Esophagus muscularis mucosa (tissue), 4 donors: ENCODE measurements at regions not wholly inside any gene's neighbourhood (a gene's known extent, or its start where the extent isn't known, plus 50 kb on each side); places are given as distances from the start of the nearest gene placed in this dataset.

ENCODE experiments used
- DNase-seq: peaks from one replicate; pipeline ENCODE4 v3.0.0-alpha.2; 2017; ENCODE audit errors: extremely low spot score
- H3K27ac ChIP-seq, 4 donors: fragments of 200-600 bp; sonication (generic); replicated peaks in 1 of 4; 1 replicate in 3 of 4; 2 replicates in 1 of 4; pipeline ENCODE4 v1.5.1; 2016 to 2019; ENCODE audit warnings: mild to moderate bottlenecking in 1 of 4
- H3K27me3 ChIP-seq, 4 donors: fragments of 200-600 bp; sonication (generic); one replicate each; pipeline versions ENCODE4 v1.5.1 to v1.6.0; 2016 to 2019
- H3K36me3 ChIP-seq, 4 donors: fragments of 200-600 bp; sonication (generic); one replicate each; pipeline ENCODE4 v1.5.1; 2016 to 2019
- H3K4me1 ChIP-seq, 4 donors: fragments of 200-600 bp; sonication (generic); one replicate each; pipeline ENCODE4 v1.5.1; 2016 to 2019
- H3K4me3 ChIP-seq, 4 donors: fragments of 200-600 bp; sonication (generic); 1 replicate in 2 of 4; 2 replicates in 2 of 4; pipeline ENCODE4 v1.5.1; 2016 to 2019; ENCODE audit warnings: mild to moderate bottlenecking in 4 of 4, moderate library complexity in 1 of 4
- H3K9me3 ChIP-seq, 4 donors: fragments of 200-600 bp; sonication (generic); 1 replicate in 3 of 4; 2 replicates in 1 of 4; pipeline ENCODE4 v1.5.1; 2016 to 2019
- CTCF ChIP-seq, 3 experiments: fragments of 200-600 bp in 2 of 3; fragments of 450-650 bp in 1 of 3; sonication (generic) in 2 of 3; IDR thresholded peaks; one replicate each; pipeline ENCODE4 v1.5.1; 2017 to 2019; ENCODE audit warnings: antibody characterized with exemption in 3 of 3, mild to moderate bottlenecking in 2 of 3, moderate library complexity in 1 of 3
- EP300 ChIP-seq: sonication (generic); formaldehyde crosslinking; IDR thresholded peaks from one replicate; pipeline ENCODE4 v1.6.1; 2017; ENCODE audit warnings: antibody characterized with exemption
- POLR2A ChIP-seq: fragments of 450-650 bp; IDR thresholded peaks from one replicate; pipeline ENCODE4 v1.6.1; 2017; ENCODE audit warnings: antibody characterized with exemption, moderate library complexity, mild to moderate bottlenecking, low read depth
- POLR2AphosphoS5 ChIP-seq, 2 donors: sonication (generic); formaldehyde crosslinking; IDR thresholded peaks; one replicate each; pipeline ENCODE4 v1.6.1; 2017; ENCODE audit warnings: antibody characterized with exemption in 2 of 2
- WGBS: methylation state at CpG from one replicate; pipeline ENCODE4 v1.1.5; 2018; 5-methylcytosine and 5-hydroxymethylcytosine counted together
- intact Hi-C: fragments of 100-400 bp; cut with DNase I; formaldehyde crosslinking; loops from one replicate; pipeline ENCODE4 v1.15.1; 2023

DNA sequence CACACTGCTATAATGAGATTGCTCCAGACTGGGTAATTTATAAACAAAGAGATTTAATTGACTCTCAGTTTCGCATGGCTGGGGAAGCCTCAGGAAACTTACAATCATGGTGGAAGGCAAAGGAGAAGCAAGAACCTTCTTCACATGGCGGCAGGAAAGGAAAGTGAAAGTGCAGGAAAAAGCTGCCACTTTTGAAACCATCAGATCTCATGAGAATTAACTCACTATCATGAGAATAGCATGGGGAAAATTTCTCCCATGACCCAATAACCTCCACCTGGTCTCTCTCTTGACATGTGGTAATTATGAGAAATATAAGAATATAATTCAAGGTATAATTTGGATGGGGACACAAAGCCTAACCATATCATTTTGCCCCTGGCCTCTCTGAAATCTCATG, 884.2 kb downstream of the GLUD2 start:
- H3K36me3 ChIP-seq, result no peaks in the 10 kb centered on the region
- H3K4me1 ChIP-seq, result no peaks in the 10 kb centered on the region
- H3K27me3 ChIP-seq, result no peaks in the 10 kb centered on the region
- WGBS, result 66% methylated on average over 2 of the region's 2 CpGs
- H3K27ac ChIP-seq, result no peak overlapping the region
- H3K4me3 ChIP-seq, result no peak overlapping the region
- DNase-seq, result no peak
- no peak for TF ChIP-seq POLR2A
- peaks cover 0 to 4% (median 0%) of the 10 kb centered on the region in 4 donors for H3K9me3 ChIP-seq
- intact Hi-C loops, result no loop called here

DNA sequence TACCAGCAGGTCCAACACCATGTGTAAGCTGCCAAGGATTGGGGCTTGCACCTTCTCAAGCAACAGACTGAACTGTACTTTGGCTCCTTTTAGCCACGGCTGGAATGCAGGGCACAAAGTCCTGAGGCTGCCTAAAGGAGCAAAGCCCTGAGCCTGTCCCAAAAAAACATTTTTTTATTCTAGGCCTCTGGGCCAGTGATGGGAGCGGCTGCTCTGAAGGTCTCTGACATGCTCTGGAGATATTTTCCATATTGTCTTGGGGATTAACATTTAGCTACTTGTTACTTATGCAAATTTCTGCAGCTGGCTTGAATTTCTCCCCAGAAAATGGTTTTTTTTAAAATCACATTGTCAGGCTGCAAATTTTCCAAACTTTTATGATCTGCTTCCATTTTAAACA, 885.3 kb downstream of the GLUD2 start:
- Histone ChIP-seq H3K36me3 (no peaks in the 10 kb centered on the region), H3K9me3 (peaks cover 0 to under 1% (median 0%) of the 10 kb centered on the region in 4 donors), H3K27me3 (no peaks in the 10 kb centered on the region), H3K4me1 (no peaks in the 10 kb centered on the region), H3K27ac (no peak overlapping the region), H3K4me3 (no peak overlapping the region)
- TF ChIP-seq EP300, result no peak
- no peak for TF ChIP-seq POLR2A
- TF ChIP-seq CTCF (IDR thresholded peaks at IDR 0.05), result no peak
- no peak for TF ChIP-seq POLR2AphosphoS5 (IDR thresholded peaks at IDR 0.05)
- DNase-seq, result no peak
- WGBS, result 83% methylated on average over 2 of the region's 2 CpGs
- intact Hi-C loops, result no loop called here

DNA sequence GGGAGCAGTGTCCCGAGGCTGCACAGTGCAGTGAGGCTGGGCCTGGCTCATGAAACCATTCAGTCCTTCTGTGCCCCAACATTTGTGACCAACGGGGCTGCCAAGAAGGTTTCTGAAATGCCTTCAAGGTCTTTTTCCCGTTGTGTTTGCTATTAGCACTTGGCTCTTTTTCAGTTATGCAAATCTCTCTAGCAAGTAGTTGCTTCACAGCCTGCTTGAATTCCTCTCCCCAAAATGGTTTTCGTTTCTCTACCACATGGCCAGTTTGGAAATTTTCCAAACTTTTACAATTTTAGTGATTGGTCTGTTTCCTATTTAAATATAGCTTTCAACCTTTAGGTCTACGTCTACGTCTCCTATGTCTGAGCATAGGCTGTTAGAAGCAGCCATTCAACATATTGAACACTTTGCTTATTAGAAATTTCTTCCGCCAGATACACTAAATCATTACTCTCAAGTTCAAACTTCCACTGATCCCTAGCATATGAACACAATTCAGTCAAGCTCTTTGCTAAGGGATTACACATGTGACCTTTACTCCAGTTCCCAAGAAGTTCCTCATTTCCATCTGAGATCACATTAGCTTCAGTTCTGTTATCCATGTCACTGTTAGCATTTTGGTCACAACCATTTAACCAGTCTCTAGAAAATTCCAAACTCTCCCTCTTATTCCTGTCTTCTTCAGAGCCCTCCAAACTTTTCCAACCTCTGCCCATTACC, 901.8 kb downstream of the GLUD2 start:
- no peaks in the 10 kb centered on the region for H3K9me3 ChIP-seq
- intact Hi-C loops, result no loop called here
- WGBS, result 80% methylated on average over 7 of the region's 7 CpGs

GRCh38 chrX:121958886-121959285, 911.5 kb downstream of the GLUD2 start:
- no peak overlapping the region for H3K27ac ChIP-seq
- H3K36me3 ChIP-seq, result no peaks in the 10 kb centered on the region
- no peak for DNase-seq
- H3K27me3 ChIP-seq, result no peaks in the 10 kb centered on the region
- H3K4me1 ChIP-seq, result no peaks in the 10 kb centered on the region
- intact Hi-C loops, result no loop called here
- TF ChIP-seq POLR2AphosphoS5 (IDR thresholded peaks at IDR 0.05) (no peak), CTCF (IDR thresholded peaks at IDR 0.05) (no peak), POLR2A (no peak), EP300 (no peak)
- H3K9me3 ChIP-seq, result no peaks in the 10 kb centered on the region
- no peak overlapping the region for H3K4me3 ChIP-seq

More for the DNA sequence above, 901.8 kb downstream of the GLUD2 start:
- no peak overlapping the region for H3K27ac ChIP-seq
- no peak overlapping the region for H3K4me3 ChIP-seq
- H3K36me3 ChIP-seq, result no peaks in the 10 kb centered on the region
- TF ChIP-seq POLR2A (no peak), CTCF (IDR thresholded peaks at IDR 0.05) (no peak), EP300 (no peak), POLR2AphosphoS5 (IDR thresholded peaks at IDR 0.05) (no peak)
- H3K4me1 ChIP-seq, result no peaks in the 10 kb centered on the region
- no peaks in the 10 kb centered on the region for H3K27me3 ChIP-seq
- DNase-seq, result no peak

GRCh38 chrX:121975671-121976070, 928.3 kb downstream of the GLUD2 start:
- peaks cover 0 to 5% (median 0%) of the 10 kb centered on the region in 4 donors for H3K9me3 ChIP-seq
- TF ChIP-seq POLR2AphosphoS5 (IDR thresholded peaks at IDR 0.05) (no peak), EP300 (no peak), CTCF (IDR thresholded peaks at IDR 0.05) (no peak), POLR2A (no peak)
- H3K27ac ChIP-seq, result no peak overlapping the region
- no peak for DNase-seq
- 62% methylated on average over 2 of the region's 2 CpGs for WGBS
- H3K36me3 ChIP-seq, result no peaks in the 10 kb centered on the region
- H3K27me3 ChIP-seq, result no peaks in the 10 kb centered on the region
- no peak overlapping the region for H3K4me3 ChIP-seq
- H3K4me1 ChIP-seq, result no peaks in the 10 kb centered on the region
- intact Hi-C loops, result no loop called here
